B cell (primary cell): ENCODE measurements at regions not wholly inside any gene's neighbourhood (a gene's known extent, or its start where the extent isn't known, plus 50 kb on each side); places are given as distances from the start of the nearest gene placed in this dataset.

Experiments used
- EZH2 ChIP-seq: IDR thresholded peaks from 2 replicates; pipeline ENCODE4 v1.6.1; 2012; ENCODE audit warnings: borderline replicate concordance, low read depth, mild to moderate bottlenecking, moderate library complexity, low read length; ENCODE audit not compliant: insufficient read depth, poor library complexity, severe bottlenecking
- TF ChIP-seq, protein P1 (sequence below): fragments of 200-600 bp; IDR thresholded peaks from one replicate; pipeline ENCODE4 v1.8.0; 2022; ENCODE audit warnings: antibody characterized with exemption, mild to moderate bottlenecking

DNA sequence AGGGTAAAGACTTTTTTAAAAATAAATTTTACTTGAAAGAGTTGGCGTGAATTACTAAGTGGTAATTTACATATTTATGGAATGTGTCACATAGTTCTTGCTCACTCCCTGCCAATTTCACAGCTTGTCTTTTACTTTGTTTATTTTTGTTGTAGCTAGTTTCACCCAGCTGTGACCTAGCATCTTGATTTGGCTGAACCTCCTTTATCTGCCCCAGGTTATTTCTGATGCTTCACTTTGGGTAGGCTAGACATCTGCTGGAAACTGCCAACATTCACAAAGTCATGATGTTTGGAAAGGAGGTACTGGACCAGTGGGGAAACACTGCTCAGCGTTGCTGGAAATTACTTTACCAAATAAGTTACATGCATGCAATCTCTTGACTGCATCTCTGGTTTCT, 1676.0 kb upstream of the RAG2 start:
- TF ChIP-seq, protein P1, sequence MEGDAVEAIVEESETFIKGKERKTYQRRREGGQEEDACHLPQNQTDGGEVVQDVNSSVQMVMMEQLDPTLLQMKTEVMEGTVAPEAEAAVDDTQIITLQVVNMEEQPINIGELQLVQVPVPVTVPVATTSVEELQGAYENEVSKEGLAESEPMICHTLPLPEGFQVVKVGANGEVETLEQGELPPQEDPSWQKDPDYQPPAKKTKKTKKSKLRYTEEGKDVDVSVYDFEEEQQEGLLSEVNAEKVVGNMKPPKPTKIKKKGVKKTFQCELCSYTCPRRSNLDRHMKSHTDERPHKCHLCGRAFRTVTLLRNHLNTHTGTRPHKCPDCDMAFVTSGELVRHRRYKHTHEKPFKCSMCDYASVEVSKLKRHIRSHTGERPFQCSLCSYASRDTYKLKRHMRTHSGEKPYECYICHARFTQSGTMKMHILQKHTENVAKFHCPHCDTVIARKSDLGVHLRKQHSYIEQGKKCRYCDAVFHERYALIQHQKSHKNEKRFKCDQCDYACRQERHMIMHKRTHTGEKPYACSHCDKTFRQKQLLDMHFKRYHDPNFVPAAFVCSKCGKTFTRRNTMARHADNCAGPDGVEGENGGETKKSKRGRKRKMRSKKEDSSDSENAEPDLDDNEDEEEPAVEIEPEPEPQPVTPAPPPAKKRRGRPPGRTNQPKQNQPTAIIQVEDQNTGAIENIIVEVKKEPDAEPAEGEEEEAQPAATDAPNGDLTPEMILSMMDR, result no peak
- TF ChIP-seq EZH2, result no peak
